Fibroblast of skin of right biceps (primary cell): ENCODE measurements at regions not wholly inside any gene's neighbourhood (a gene's known extent, or its start where the extent isn't known, plus 50 kb on each side); places are given as distances from the start of the nearest gene placed in this dataset.

Experiments used
- DNase-seq: peaks from one replicate; pipeline ENCODE4 v3.0.0-alpha.2; 2013

DNA sequence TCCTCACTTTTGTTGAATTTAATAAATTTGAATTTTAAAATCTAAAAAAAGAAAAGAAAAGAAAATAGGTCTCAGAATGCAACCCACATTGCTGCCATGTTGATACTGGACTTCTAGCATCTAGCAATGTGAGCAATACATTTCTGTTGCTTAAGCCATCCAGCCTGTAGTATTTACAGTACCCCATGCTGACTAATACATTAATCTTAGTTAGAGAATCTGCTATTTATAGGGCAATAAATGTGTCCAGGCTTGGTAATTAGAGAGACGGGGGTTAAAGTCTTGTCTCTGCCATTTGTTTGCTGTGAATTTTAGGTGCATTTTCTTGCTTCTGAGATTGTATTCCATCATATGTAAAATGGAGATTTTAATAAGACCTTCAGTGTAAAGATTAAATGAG, 471.3 kb downstream of the DHX35 start:
- DNase-seq, result no peak

DNA sequence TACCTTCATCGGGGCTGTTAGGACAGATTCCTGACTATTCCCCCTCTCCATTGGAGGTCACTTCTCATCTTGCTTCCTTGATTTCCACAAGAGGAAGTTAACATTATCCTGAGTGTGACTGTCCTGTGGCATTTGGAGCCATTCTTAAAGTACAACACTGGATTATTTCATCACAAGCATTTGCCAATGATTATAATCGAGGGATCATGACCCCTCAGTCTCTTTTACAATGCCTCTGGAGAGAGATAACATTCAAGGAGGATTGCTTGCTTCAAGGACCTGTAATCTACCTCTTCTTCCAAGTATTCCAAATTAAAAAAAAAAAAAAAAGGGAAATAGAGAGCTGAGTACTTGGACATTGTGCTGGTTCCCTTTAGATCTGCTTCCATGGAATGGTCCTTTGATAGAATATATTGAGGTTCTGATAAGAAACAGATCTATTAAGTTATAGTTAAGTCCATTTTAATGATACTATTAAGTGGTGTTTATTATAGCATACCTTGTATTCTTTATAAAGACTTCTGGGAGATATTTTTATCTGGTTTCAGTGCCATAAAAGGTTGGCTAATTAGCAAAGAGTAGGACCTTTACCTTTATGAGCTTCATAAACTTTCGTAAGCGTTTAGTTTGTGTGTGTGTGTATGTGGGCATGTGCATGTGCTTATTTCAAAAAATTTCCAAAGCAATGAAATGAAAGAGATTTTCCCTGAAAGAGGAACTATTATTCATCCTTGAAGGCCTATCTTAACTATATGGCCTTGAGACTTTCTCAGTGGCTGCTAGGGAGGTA, 469.1 kb downstream of the DHX35 start:
- no peak for DNase-seq

DNA sequence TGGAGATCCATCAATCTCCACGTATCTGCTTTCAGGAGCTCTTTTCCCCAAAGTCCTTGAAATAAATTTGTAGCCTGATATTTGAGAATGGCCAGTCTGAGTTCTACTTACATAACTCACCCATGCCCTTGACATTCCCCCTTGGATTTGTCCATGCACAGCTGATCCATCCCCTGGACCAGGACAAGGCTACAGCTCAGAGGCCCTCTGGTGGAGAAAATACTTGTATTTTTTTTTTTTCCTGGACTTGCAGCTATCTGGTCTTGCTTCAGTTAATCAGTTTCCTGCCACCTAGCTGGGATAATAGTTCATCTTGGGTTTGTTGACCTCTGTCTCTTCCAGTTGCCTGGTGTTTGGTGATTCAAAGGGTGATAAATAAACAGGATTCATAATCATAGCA, 467.6 kb downstream of the DHX35 start:
- no peak for DNase-seq

- DNase-seq, result no peak
These were observed 463.0 kb downstream of the DHX35 start for GRCh38 chr20:39424962-39425678.

- peak; percentile 9 for DNase-seq
These were observed 459.5 kb downstream of the DHX35 start for GRCh38 chr20:39421571-39422105.

DNA sequence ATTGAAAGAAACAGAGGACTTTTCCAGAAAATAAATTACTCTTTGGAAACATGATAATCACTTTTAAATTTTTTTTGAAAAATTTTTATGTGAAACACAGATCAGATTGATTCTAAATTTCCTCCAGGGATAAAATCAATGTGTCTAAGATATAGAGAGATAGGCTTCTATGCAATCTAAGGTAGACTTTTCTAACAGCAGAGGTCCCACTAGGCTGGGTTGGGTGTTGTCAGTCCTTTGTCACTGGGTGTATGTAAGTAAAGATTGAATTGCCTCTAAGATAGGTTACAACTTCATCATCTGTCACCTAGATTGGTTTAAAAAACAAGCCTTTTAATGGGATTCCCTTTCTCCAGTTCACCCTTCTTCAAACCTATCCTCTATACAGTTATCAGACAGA, 449.9 kb downstream of the DHX35 start:
- no peak for DNase-seq

GRCh38 chr20:39399463-39399862, 437.3 kb downstream of the DHX35 start:
- DNase-seq, result no peak

GRCh38 chr20:39398656-39399055, 436.5 kb downstream of the DHX35 start:
- DNase-seq, result no peak

DNA sequence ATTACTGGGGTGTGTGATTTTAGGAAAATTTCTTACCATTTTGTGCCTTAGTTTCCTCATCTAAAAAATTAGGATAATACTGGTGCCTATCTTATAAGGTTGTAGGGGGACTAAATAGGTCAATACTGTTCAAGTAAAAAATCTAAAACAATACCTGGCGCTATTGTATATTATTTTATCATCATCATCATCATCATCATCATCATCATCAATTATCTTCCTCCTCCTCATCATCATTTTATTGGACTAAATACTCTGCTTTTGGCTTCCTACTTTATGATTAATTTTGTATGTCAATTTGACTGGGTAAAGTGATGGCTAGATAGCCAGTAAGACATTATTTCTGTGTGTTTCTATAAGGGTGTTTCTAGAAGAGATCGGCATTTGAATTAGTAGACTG, 435.5 kb downstream of the DHX35 start:
- DNase-seq, result no peak

- DNase-seq, result no peak
These were observed 433.5 kb downstream of the DHX35 start for GRCh38 chr20:39395478-39396291.

DNA sequence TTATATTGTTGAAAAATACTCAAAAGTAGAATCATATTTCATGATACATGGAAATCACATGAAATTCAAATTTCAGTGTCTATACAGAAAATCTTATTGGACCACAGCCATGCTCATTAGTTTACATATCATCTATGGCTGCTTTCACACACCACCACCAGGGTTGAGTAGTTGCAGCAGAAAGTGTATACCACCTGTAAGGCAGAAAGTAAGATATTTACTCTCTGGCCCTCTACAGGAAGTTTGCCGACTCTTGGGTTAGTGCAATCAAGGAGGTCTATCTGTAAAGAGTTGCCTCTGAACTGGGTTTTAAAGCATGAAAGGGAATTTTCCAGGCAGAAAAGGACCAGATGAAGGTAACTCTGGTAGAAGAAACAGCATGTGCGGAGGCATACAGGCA, 432.3 kb downstream of the DHX35 start:
- DNase-seq, result no peak

DNA sequence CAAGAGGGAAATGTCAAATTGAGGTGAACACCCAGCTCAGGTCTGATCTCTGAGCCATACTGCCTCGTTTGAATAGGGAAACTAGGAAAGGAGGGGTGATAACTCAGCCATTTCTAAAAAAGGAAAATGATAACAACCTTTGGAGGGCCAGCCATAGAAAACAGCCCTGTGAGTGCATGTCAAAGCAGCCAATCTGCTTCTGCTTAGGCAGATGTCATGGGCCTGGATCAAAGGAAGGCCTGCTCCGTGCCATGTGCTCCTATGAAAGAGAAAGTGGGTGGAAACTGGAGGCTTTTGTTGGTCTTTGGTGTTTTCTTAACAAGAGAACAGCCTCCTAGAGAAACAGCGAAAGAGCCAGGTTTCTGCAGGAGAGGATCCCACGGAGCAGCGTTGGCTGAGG, 428.0 kb downstream of the DHX35 start:
- DNase-seq, result no peak

DNA sequence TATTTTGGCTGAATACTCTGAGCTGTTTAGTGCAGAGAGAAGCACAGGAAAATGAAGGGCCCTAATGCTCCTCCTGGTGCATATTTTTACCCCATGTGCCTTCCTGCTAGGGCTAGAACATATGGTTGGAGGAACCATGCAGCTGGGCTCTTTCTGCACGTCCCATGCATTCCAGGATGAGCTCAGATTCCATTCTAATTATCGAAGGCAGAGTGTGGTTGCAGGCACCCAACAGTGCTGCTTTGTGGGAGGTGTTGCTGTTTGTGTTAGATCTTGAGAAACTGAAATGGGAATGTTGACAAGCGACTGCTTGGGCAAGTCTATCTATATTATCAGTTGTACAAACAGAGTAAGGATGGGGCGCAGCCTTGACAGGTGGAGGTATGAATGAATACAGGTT, 419.5 kb downstream of the DHX35 start:
- DNase-seq, result peak; percentile 12

DNA sequence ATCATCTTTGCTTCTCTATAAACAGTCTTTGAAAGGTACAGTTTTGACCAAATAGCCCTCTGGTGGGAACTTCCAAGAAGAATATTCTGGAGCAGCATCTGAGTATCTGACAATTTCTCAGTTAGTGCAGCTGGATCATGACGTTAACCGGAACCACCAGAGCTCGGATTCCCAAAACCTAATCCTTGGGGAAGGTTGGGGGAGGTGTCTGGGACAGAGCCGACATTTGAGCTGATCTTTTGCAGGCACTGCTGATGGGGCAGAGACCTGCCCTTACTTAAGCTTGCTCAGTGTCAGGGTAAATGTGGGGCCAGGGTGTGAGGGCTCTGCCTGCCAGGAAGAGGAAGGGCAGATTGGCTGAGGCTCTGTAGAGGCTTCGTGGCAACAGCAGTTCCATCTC, 416.6 kb downstream of the DHX35 start:
- no peak for DNase-seq

DNA sequence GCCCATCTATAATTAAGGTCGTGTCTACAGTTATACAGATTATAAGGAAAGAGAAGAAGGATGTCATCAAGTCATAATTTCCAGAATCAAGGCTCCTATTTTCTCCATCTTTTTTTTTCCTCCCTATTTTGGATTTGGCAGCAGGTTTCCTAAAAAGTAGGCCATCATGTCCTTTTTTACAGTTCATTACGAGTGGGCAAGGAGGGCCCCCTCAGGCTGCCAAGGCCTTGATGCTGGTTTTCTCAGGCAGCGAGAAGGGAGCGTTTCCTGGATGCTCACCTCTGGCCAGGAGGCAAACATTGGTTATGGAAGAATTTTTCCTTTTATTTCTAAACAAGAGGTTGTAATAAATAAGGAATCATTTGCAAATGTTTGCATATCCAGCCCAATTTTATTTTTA, 414.6 kb downstream of the DHX35 start:
- no peak for DNase-seq

DNA sequence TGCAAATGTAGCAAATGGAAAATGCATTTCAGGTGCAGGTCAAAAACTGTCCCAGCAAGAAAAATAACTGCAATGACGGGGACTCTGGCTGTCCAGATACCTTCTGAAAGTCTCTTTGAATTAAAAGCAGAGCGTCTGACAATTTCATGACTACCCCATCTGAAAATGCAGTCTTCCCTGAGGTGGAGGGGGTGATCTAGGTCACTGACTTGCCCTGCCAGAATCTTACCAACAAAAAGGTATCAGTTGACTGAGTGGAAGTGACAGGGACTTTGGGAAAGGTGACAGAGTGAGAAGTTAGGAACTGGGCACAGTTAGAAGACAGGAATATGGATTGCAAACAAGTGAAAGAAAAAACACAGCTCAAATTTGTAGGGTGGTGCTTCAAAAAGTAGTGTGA, 402.2 kb downstream of the DHX35 start:
- DNase-seq, result no peak

DNA sequence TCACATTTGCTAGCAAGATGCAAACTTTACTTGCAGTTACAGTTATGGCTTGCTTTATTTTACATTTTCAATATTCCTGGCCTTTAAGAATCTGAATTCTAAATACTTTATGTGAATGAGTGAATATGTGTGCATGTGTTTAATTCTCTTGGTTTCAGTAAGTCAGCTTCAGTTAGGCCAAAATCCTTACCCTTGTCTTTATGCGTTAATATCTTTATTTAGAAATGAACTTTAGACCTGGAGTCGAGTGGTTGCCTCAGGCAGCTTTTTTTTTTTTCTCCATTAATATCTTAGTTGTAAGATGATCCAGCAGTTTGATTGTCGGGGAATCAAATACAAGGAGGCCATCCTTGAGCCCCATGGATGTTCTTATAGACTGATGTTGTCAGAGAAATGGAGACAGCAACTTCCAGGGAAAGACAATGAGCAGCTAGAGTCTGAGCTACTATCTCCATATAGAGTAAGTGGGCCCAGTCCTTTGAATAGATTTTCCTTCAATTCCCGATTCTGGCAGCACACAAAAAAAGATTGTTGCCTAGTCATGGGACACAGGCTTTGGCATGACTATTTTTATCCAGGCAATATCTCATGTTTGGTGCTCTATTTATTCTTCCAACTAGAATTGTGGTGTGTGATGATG, 398.0 kb downstream of the DHX35 start:
- DNase-seq, result no peak

- DNase-seq, result no peak
These were observed 395.9 kb downstream of the DHX35 start for GRCh38 chr20:39358052-39358451.

- no peak for DNase-seq
These were observed 394.8 kb downstream of the DHX35 start for GRCh38 chr20:39356908-39357307.

GRCh38 chr20:39349240-39349639, 387.1 kb downstream of the DHX35 start:
- no peak for DNase-seq

- DNase-seq, result no peak
These were observed 385.5 kb downstream of the DHX35 start for GRCh38 chr20:39347626-39348025.

DNA sequence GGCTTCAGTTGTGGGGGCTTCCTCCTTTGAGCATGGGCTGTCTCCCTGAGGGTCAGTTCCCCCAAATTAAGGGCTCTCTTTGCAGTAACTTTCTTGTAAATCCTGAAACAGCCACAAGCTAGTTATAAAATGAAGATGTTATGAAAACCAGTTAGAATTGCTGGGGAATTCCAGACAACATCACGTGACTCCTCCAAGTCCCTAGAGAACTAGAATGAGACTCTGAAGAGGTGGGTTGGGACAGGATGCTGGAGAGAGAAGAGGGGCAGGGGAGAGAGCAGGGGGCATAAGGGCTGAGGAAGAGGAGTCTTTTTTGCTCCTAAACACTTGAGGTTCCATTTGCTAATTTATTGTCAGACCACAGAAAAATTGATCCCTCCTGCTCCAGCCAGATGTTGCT, 380.3 kb downstream of the DHX35 start:
- DNase-seq, result no peak
